ENCODE measurements at regions not wholly inside any gene's neighbourhood (a gene's known extent, or its start where the extent isn't known, plus 50 kb on each side); places are given as distances from the start of the nearest gene placed in this dataset.

GRCh38 chr3:163773136-163773535 is 1305.2 kb downstream of the SI start:
- TF ChIP-seq CTCF (IDR thresholded peaks at IDR 0.05 in 4 of 5, conservative IDR thresholded peaks at IDR 0.05 in 1 of 5) (no peak), POLR2A (IDR thresholded peaks at IDR 0.05) (no peak)

All from gastrocnemius medialis (tissue), 4 donors.